NCI-H345 (cell line): ENCODE measurements at regions not wholly inside any gene's neighbourhood (a gene's known extent, or its start where the extent isn't known, plus 50 kb on each side); places are given as distances from the start of the nearest gene placed in this dataset.

Experiments
- DNase-seq: peaks from one replicate; lab custom pipeline; 2025; lab: John Stamatoyannopoulos, UW

- DNase-seq: no peak
These were observed 290.8 kb upstream of the MC4R start for GRCh38 chr18:60663060-60663989.

DNA sequence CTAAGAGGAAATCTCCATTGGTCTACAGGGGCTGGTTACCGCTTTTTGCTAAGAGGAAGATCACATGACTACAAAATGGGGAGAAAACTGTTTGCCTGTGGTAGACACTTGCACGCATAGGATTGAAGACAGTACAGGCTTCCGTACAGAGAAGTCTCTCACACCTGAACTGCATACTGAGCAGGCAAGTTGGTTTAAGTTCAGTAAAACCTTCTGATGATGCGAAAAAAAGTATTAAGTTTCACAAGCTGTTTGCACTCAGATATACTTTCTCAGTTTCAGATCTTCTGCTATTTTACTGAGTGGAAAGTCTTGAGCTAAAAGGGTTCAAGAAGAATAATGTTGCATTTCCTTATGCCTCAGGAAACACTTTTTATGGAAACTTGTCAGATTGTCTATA lies 292.2 kb upstream of the MC4R start:
- no peak for DNase-seq

DNA sequence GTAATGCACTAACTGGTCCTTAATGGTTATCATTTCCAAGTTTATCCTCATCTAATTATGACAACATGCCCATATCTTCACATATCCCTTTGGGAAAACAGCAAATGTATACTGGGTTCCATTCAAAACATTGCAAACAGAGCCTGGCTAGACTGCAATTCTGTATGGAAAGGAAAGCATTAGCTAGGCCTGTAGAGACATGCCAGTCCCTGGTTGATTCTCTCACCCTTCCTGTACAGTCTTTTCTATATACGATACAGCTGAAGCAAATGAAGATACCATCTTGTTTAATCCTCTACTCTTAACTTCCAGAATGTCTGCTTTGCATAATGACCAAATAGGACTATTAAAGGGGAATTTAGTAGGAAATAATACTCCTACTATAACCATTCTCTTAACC lies 294.4 kb upstream of the MC4R start:
- DNase-seq: peak; percentile 14

GRCh38 chr18:60668583-60668982 lies 296.0 kb upstream of the MC4R start:
- DNase-seq: no peak

- DNase-seq: no peak
These were observed 297.4 kb upstream of the MC4R start for GRCh38 chr18:60669938-60670337.

DNA sequence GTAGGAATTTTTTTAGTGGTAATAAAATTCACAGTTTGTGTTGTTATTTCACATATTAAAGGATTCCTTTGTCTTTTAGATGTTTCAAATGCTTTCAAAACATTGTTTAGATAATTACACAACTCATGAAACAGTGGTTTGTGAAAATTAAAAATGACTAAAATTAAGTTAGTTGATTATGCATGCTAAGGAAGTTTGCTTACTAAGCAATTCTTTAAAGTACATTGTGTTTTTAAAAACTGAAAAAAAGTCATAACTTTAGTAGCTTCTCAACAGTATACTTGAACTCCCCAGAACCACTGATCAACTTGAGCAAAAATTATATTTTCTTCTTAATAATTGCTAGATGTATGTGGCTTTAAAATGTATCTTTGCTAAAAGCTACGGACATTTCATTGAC lies 298.4 kb upstream of the MC4R start:
- DNase-seq: no peak

DNA sequence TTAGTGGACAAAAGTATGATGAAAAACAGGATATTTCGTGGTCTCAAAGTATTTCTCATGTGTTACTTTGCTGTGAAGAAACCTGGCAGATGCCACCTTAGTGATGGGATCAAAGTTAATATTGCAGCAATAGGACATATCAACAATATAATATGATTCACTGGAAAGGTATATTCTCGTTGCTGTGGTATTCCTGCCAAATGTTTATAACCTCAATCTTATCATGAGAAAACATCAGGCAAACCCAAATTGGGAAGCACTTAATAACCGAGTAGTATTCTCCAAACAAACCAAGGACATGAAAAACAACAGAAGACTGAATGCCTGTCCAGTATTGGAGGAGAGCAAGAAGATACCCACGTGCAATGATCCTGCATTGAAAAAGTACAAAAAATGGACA lies 302.6 kb upstream of the MC4R start:
- DNase-seq: no peak

DNA sequence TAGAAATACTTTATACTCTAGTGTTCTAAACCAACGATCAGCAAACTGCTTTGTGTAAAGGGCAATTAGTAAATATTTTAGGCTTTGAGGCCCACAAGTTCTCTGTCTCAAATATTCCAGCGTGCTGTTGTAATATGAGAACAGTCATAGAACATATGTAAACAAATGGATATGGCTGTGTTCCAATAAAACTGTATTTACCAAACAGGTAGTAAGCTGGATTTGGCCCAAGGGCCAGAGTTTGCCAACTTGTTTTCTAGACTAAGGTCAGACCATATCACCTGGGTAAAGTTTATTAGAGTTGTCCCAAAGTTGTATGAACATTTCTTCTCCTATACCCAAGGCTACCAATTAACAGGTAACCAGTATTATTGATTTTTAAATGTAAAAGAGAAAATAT lies 303.2 kb upstream of the MC4R start:
- peak; percentile 81 for DNase-seq

DNA sequence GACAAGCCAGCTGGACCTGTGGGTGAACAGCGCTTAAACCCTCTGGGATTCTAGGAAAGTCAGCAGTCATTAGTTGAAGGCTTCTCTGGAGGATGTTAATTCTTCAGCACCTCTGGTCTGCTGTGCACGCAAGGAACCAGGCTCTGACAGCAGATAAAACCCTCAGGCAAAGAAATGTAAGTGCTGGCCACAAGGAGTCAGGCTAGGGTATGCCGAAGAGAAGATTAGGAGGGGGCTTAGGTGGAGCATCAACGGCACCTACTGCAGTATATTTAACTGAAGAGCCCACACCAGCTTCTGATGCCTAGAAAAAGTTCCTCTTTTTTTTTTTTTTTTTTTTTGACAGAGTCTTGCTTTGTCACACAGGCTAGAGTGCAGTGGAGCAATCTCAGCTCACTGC lies 304.2 kb upstream of the MC4R start:
- no peak for DNase-seq

DNA sequence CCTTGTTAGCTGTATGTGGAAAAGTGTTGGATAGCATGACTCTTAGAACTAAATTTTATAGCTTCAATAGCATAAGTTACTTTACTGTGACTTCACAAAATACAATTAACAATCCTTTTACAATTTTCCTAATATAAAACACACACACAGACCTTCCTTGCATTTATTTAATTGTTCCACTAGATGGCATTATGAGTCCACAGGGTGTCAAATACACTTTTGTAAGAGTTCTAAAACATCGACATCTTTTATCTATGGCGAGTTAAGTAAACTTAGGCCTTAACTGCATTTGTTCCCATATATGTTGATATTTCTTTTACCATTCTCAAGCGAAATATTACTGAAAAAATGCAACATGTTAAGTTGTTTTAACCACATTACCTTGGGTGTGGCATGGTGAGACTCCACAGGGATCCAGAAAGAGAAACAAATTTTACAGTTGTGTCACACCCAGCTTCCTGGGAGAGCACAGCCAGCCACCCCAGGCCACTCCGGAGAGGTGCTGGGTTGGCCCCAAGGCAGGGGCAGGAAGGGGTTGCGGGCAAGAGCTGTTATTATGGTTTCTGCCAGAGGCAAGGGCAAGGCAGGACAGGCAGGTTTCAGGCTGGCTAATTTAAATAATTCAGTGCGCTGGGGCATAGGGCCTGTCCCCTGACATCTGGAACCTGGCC lies 312.4 kb upstream of the MC4R start:
- peak; percentile 34 for DNase-seq

DNA sequence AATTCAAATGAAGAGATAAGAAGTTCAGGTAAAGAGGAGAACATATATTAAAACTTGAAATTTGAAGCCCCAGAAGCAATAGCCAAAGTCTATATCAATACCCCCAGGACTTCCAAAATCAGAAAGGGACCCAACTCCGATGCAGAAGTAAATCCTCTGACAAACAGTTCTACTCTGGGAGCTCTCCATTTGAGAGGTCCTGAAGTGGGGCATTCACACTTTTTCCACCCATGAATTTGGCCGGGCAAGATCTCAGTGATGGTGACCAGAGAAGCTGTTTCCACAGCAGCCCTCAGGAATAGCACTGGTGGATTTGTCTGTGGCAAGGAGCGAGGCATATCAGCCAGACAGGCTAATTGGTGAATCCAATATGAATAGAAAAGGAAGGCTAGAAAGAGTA lies 313.6 kb upstream of the MC4R start:
- no peak for DNase-seq

GRCh38 chr18:60691061-60691460 lies 318.5 kb upstream of the MC4R start:
- no peak for DNase-seq

DNA sequence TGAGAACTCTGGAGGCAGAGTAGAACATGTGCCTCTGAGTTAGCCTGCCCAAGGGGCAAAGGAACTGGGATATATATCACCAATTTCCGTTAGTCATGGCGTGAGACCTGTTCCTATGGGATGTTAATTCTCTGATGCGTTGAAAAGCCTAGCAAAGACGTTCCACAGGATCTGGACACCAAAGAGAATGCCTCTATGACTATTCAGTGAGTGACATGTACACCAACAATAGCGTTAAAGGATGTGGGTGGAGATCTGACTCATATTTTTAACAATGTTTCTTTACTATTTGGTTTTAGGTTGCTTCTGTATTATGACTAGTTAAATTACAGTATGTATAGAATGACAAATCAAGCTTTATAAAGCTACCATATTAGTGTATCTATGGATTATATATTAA lies 320.9 kb upstream of the MC4R start:
- no peak for DNase-seq

- no peak for DNase-seq
These were observed 326.3 kb upstream of the MC4R start for GRCh38 chr18:60698901-60699300.

DNA sequence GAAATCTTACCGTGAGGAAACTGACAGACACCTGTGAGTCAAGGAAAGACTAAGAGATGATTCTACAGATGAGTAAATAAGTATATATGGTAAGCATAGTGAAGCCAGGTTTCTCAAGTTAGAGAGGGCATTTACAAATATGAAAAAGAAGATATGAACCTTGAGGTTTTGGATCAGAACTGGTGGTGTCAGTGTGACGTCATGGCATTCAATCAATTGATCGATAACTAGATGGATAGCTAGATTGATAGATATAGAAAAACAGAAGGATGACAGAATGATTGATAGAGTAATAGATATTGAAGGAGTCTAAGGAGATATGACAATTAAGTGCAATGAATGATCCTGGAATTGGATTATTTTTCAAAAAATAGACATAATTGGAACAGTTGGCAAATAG lies 350.2 kb upstream of the MC4R start:
- DNase-seq: no peak

GRCh38 chr18:60732143-60732542 lies 359.6 kb upstream of the MC4R start:
- no peak for DNase-seq

DNA sequence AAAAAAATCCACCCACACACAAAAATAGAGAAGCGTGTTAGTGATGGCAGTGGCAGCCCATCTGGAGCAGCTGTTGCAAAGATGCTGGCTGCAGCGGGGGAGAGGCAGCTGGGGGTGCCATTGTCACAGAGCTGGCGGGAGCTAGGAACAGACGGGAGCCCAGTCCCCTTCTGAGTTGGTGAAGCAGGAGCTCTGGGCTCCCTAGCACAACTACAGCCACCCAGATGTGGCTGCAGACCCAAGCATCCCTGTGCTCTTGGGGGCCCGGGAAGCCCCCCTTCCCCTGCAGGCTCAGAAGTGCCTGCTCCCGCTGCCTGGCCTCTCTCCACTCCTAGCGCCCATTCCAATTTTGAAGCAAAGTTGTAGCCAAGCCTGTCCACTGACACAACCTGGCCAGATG lies 366.6 kb upstream of the MC4R start:
- no peak for DNase-seq

GRCh38 chr18:60740313-60740712 lies 367.7 kb upstream of the MC4R start:
- no peak for DNase-seq

DNA sequence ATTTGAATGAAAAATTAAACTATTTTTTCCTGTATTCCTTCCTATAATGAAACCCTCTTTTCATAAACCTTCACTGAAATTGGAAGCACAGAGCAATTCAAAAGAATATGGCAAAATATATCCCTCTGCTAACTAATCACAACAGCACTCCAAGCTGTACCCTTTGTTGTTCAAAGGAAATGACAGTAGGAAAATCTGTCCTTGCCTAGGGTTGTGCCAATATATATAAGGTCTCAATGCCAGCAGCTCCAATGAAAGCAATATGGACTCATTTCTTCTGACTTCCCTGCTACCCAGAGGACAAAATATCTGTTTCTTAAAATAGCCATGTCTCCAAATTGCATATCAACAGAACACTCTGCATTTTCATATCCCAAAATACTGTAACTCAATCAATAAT lies 373.9 kb upstream of the MC4R start:
- DNase-seq: no peak

- no peak for DNase-seq
These were observed 374.3 kb upstream of the MC4R start for GRCh38 chr18:60746919-60747318.

DNA sequence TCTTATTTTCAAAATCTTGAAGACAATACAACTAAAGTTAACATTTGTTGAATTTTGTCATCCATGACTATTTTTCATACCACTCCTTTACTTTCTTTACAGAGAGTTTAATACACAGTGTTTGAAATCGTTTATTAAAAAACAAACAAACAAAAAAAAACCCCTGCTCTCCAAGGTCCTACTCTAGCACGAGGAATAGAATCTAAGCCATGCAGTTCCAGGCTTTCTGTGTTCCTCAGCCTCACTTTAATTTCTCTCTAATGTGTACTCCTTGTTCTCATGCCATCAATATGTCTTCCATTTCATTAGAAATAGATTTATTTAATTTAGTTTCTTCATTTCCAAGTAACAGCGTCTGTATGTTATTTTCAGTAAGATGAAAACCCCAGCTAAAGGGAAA lies 381.2 kb upstream of the MC4R start:
- DNase-seq: no peak

GRCh38 chr18:60754413-60755009 lies 381.9 kb upstream of the MC4R start:
- DNase-seq: no peak

GRCh38 chr18:60755134-60755533 lies 382.6 kb upstream of the MC4R start:
- DNase-seq: peak; percentile 54
